GM12878 (cell line): ENCODE measurements at regions not wholly inside any gene's neighbourhood (a gene's known extent, or its start where the extent isn't known, plus 50 kb on each side); places are given as distances from the start of the nearest gene placed in this dataset.

Source experiments
- ATAC-seq: fragments of 200-7000 bp; cut with Tn5 transposase; 3 replicates; pipeline ENCODE4 v1.9.1; 2020; ENCODE audit warnings: mild to moderate bottlenecking, moderate library complexity
- BruUV-seq: library from RNA; stranded (reverse); fragments of 400-500 nt; replicated peaks from 2 replicates; lab custom pipeline; 2021; lab: Mats Ljungman, UMichigan
- CTCF ChIA-PET: fragments of 300-600 bp; sonication (Branson Sonifier 250); formaldehyde crosslinking; extraction: SDS; loops from one replicate; lab custom pipeline; 2021; ENCODE audit warnings: inconsistent platforms; lab: Yijun Ruan, JAX
- POLR2A ChIA-PET: fragments of 350-600 bp; formaldehyde crosslinking; extraction: SDS; loops from one replicate; lab custom pipeline; 2021; ENCODE audit warnings: inconsistent platforms; lab: Charles Lee
- RAD21 ChIA-PET: fragments of 300-600 bp; sonication (Branson Sonifier 250); formaldehyde crosslinking; loops from one replicate; lab custom pipeline; 2023; ENCODE audit warnings: antibody characterized with exemption; ENCODE audit not compliant: unreplicated experiment; lab: Charles Lee
- SMC1A ChIA-PET: fragments of 300-600 bp; sonication (Branson Sonifier 250); formaldehyde crosslinking; loops from one replicate; lab custom pipeline; 2023; ENCODE audit not compliant: unreplicated experiment, uncharacterized antibody; lab: Charles Lee
- DNase-seq: peaks from one replicate; pipeline ENCODE4 v3.0.0-alpha.2; 2011; ENCODE audit warnings: low read depth, low spot score
- FAIRE-seq: peaks from 3 replicates; lab custom pipeline; 2011; peaks lifted over from hg19 to GRCh38; lab: Jason Lieb, UNC
- H2AFZ ChIP-seq: 2 replicates; pipeline ENCODE4 v1.6.0; 2011; ENCODE audit warnings: low read depth, low read length, control low read depth; ENCODE audit not compliant: control insufficient read depth
- H3K27ac ChIP-seq: 2 replicates; pipeline ENCODE4 v1.5.1; 2011; ENCODE audit warnings: control low read depth; ENCODE audit not compliant: control insufficient read depth, insufficient read depth
- H3K27me3 ChIP-seq, 2 experiments: replicated peaks in 1 of 2; 2 replicates each; pipeline versions ENCODE4 v1.6.0 to v1.6.1; 2011; ENCODE audit warnings: low read length in 1 of 2; ENCODE audit not compliant: control insufficient read depth in 2 of 2, insufficient read depth in 2 of 2
- H3K36me3 ChIP-seq, 2 experiments: 2 replicates each; pipeline ENCODE4 v1.5.1; 2011; ENCODE audit warnings: low read length in 1 of 2; ENCODE audit not compliant: control insufficient read depth in 2 of 2, insufficient read depth in 2 of 2
- H3K4me1 ChIP-seq: 2 replicates; pipeline ENCODE4 v1.6.1; 2011; ENCODE audit warnings: mild to moderate bottlenecking, low read length, moderate library complexity, mixed read lengths; ENCODE audit not compliant: control insufficient read depth, insufficient read depth
- H3K4me2 ChIP-seq: 2 replicates; pipeline ENCODE4 v1.6.0; 2011; ENCODE audit warnings: control low read depth; ENCODE audit not compliant: control insufficient read depth, insufficient read depth
- H3K4me3 ChIP-seq: fragments of 200-600 bp; sonication (generic); 2 replicates; pipeline ENCODE4 v1.5.1; 2016
- H3K79me2 ChIP-seq: 2 replicates; pipeline ENCODE4 v1.6.0; 2011; ENCODE audit warnings: low read length; ENCODE audit not compliant: control insufficient read depth, insufficient read depth
- H3K9ac ChIP-seq: 2 replicates; pipeline ENCODE4 v1.8.0; 2011; ENCODE audit warnings: low read length, control low read depth, mixed read lengths; ENCODE audit not compliant: control insufficient read depth, insufficient read depth
- H3K9me3 ChIP-seq: replicated peaks from 3 replicates; pipeline ENCODE4 v1.5.1; 2011; ENCODE audit warnings: mild to moderate bottlenecking, low read length; ENCODE audit not compliant: control insufficient read depth, insufficient read depth
- H4K20me1 ChIP-seq: 2 replicates; pipeline ENCODE4 v1.6.0; 2011; ENCODE audit not compliant: control insufficient read depth, insufficient read depth
- CHD2 ChIP-seq: IDR thresholded peaks from 2 replicates; pipeline ENCODE4 v1.6.1; 2011; ENCODE audit warnings: low read depth, low read length, improper control_type of control experiment, borderline replicate concordance
- EGR1 ChIP-seq, 2 experiments: IDR thresholded peaks; 1 replicate in 1 of 2; 2 replicates in 1 of 2; pipeline ENCODE4 v1.6.1; 2011 to 2012; ENCODE audit warnings: low read depth in 2 of 2, low read length in 2 of 2, borderline replicate concordance in 1 of 2, mild to moderate bottlenecking in 1 of 2, moderate library complexity in 1 of 2
- EP300 ChIP-seq, 2 experiments: fragments of 150-350 bp in 1 of 2; IDR thresholded peaks; 2 replicates each; pipeline ENCODE4 v1.6.1; 2011 to 2012; ENCODE audit warnings: low read depth in 2 of 2, low read length in 2 of 2, borderline replicate concordance in 1 of 2, improper control_type of control experiment in 1 of 2, inconsistent platforms in 1 of 2; ENCODE audit not compliant: control insufficient read depth in 1 of 2
- HSF1 ChIP-seq: fragments of 150-350 bp; IDR thresholded peaks from 2 replicates; pipeline ENCODE4 v1.6.1; 2014; ENCODE audit warnings: mild to moderate bottlenecking, low read depth, low read length
- MEF2A ChIP-seq: IDR thresholded peaks from 2 replicates; pipeline ENCODE4 v1.6.1; 2011; ENCODE audit warnings: low read depth, mild to moderate bottlenecking, low read length, moderate library complexity; ENCODE audit not compliant: insufficient read depth
- MYC ChIP-seq: IDR thresholded peaks from 2 replicates; pipeline ENCODE4 v1.6.1; 2011; ENCODE audit warnings: mild to moderate bottlenecking, low read length, moderate library complexity, inconsistent platforms; ENCODE audit not compliant: insufficient read depth, insufficient replicate concordance, insufficient read length, severe bottlenecking
- NFYB ChIP-seq: IDR thresholded peaks from 2 replicates; pipeline ENCODE4 v1.6.1; 2011; ENCODE audit warnings: low read depth, mild to moderate bottlenecking, low read length, improper control_type of control experiment, moderate library complexity; ENCODE audit not compliant: insufficient read depth
- NKRF ChIP-seq: fragments of 450-650 bp; conservative IDR thresholded peaks from 2 replicates; pipeline ENCODE4 v1.6.1; 2017; ENCODE audit warnings: mild to moderate bottlenecking, moderate library complexity
- PBX3 ChIP-seq: IDR thresholded peaks from 2 replicates; pipeline ENCODE4 v1.6.1; 2011; ENCODE audit warnings: mild to moderate bottlenecking, low read depth, low read length, moderate library complexity; ENCODE audit not compliant: insufficient replicate concordance
- POLR2AphosphoS2 ChIP-seq: IDR thresholded peaks from 2 replicates; pipeline ENCODE4 v1.6.1; 2011; ENCODE audit warnings: low read depth, mild to moderate bottlenecking, low read length, improper control_type of control experiment, moderate library complexity
- RCOR1 ChIP-seq: conservative IDR thresholded peaks from 2 replicates; pipeline ENCODE4 v1.6.1; 2012; ENCODE audit warnings: low read depth, low read length, improper control_type of control experiment
- RELB ChIP-seq: fragments of 450-650 bp; IDR thresholded peaks from 2 replicates; pipeline ENCODE4 v1.6.1; 2017; ENCODE audit warnings: low read depth, mild to moderate bottlenecking, moderate library complexity
- SMC3 ChIP-seq: IDR thresholded peaks from 2 replicates; pipeline ENCODE4 v1.6.1; 2011; ENCODE audit warnings: low read length, improper control_type of control experiment, borderline replicate concordance
- ZNF384 ChIP-seq: IDR thresholded peaks from 2 replicates; pipeline ENCODE4 v1.6.1; 2012; ENCODE audit warnings: low read depth, mild to moderate bottlenecking, low read length, improper control_type of control experiment, borderline replicate concordance
- ZSCAN29 ChIP-seq: fragments of 450-650 bp; IDR thresholded peaks from 2 replicates; pipeline ENCODE4 v1.6.1; 2017; ENCODE audit warnings: mild to moderate bottlenecking, moderate library complexity
- WGBS: methylation state at CpG from one replicate; pipeline ENCODE4 v1.1.6; 2016; ENCODE audit warnings: low lambda C conversion rate; ENCODE audit not compliant: insufficient replicate concordance, insufficient coverage; ENCODE audit errors: missing lambda C conversion rate; 5-methylcytosine and 5-hydroxymethylcytosine counted together
- in situ Hi-C: fragments of 300-500 bp; cut with MboI; formaldehyde crosslinking; loops from 9 replicates; pipeline ENCODE4 v1.14.3; 2018; ENCODE audit warnings: mixed read lengths
- intact Hi-C: fragments of 100-400 bp; cut with micrococcal nuclease; formaldehyde crosslinking; loops from one replicate; pipeline ENCODE4 v1.14.2; 2022; ENCODE audit not compliant: unreplicated experiment

- ATAC-seq, result no peak
- Histone ChIP-seq H3K79me2 (no peaks in the 10 kb centered on the region), H3K9ac (no peak overlapping the region), H3K27me3 (no peaks in the 10 kb centered on the region), H3K27ac (no peak overlapping the region), H3K4me3 (no peak overlapping the region), H3K4me1 (no peaks in the 10 kb centered on the region), H4K20me1 (no peaks in the 10 kb centered on the region), H2AFZ (no peak overlapping the region), H3K36me3 (no peaks in the 10 kb centered on the region), H3K9me3 (no peaks in the 10 kb centered on the region), H3K4me2 (no peak overlapping the region)
- intact Hi-C loops, result no loop called here
- ChIA-PET CTCF (no interaction called here), POLR2A (no interaction called here), RAD21 (no interaction called here), SMC1A (interaction anchor here (0.6 kb wide), 1 partner anchor 195 kb away, joined by 5 read pairs; no protein-coding TSS in a partner anchor)
- in situ Hi-C loops, result no loop called here
- TF ChIP-seq RCOR1 (no peak), HSF1 (no peak), NFYB (no peak), MEF2A (no peak), EGR1 (IDR thresholded peaks at IDR 0.05; ENCODE audit: borderline replicate concordance in 1 of 2, low read depth in 2 of 2, low read length in 2 of 2) (no peak), PBX3 (no peak), MYC (no peak), ZSCAN29 (no peak), SMC3 (no peak), ZNF384 (no peak), RELB (no peak), CHD2 (no peak), EP300 (IDR thresholded peaks at IDR 0.05; ENCODE audit: borderline replicate concordance in 1 of 2, control insufficient read depth in 1 of 2, low read depth in 2 of 2, low read length in 2 of 2) (no peak), NKRF (no peak), POLR2AphosphoS2 (no peak)
- BruUV-seq, result no TSS peak
- 45% methylated on average over 3 of the region's 3 CpGs for WGBS
- FAIRE-seq, result no peak
- DNase-seq, result no peak
Observed at GRCh38 chr3:18279226-18279737, 145.9 kb downstream of the SATB1 start.
